ENCODE measurements at regions not wholly inside any gene's neighbourhood (a gene's known extent, or its start where the extent isn't known, plus 50 kb on each side); places are given as distances from the start of the nearest gene placed in this dataset.

DNA sequence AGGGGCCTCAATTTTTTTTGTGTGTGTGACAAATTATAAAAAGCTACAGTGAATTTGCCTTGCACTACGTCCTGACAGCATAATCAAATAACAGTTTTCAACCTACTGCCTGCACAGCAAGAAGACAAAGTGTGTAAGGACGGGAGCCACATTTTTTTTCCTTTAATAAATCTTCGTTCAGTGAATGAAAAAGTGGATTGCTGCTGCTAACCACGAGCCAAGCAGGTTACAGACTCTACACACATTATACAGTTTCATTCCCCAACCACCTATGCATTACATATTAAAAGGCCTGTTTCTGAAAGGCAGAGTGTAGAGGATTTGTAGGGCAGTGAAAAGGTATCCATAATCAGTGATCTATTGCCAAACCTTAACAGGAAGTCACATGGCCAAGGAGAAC, 570.0 kb upstream of the BTBD3 start:
- DNase-seq (ENCODE audit: extremely low spot score, insufficient read length, low read depth) = no peak
- no peak for FAIRE-seq

DNA sequence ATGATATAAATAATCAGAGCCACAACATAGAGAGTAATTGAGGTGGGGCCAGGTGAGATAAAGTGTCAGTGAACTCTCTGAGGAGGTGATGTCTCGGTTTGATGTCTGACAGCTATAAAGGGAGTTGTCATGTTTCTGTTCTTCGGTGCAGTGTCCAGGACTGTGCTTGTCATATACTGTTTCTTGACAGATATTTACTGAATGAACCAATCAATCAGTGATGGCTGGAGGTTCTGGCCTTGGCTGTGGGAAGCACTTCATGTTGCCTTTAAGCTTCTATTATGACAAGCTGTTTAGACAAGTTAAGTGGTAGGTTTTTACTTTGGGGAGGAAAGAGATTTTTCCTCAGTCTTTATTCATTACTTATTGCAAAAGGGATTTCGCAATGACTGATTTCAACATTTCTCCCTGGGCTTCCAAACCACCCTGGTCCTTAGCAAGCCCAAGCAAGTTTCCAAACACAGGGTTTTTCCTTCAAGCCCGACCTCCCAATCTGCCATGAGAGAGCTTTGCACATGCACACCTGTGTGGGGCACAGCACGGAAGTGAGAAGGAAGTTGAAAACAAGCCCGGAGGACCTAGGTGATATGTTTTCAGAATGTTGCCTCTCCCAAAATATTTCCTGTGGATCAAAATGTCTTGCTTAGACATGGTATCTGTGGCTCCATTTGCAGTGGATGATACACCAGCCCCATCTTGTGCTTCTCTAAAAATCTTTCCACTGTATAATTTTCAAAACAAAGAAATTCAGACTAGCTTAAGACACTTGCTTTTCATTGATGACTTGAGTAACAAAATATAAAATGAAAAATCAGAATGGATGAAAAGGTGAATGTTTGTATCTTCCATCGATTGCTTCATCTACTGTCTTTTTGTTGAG, 567.3 kb upstream of the BTBD3 start:
- FAIRE-seq (no peak), DNase-seq (ENCODE audit: extremely low spot score, insufficient read length, low read depth) (no peak)

DNA sequence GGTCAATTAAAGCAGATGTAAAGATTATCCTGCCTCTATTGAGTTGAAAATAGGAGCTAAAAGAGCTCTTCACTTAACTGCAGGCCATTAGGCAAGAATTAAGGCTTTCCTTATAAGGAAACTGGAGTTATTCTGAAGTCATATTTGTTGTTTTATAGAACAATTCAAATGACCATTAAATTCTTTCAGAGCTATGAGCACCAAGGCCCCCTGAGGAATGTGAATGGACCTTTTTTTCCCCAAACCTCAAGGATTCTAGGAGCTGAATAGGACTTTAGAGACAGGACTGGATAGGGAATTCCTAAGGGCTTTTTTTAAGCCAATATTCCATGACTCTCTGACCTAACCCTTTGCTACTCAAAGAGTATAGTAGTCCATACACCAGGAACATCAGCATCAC, 565.7 kb upstream of the BTBD3 start:
- DNase-seq (ENCODE audit: extremely low spot score, insufficient read length, low read depth) (no peak), FAIRE-seq (no peak)

- DNase-seq (ENCODE audit: extremely low spot score, insufficient read length, low read depth) = no peak
- FAIRE-seq = no peak
Observed at GRCh38 chr20:11354846-11355245, 562.8 kb upstream of the BTBD3 start.

- no peak for DNase-seq (ENCODE audit: extremely low spot score, insufficient read length, low read depth)
- no peak for FAIRE-seq
Observed at GRCh38 chr20:11355345-11355744, 562.3 kb upstream of the BTBD3 start.

- DNase-seq (ENCODE audit: extremely low spot score, insufficient read length, low read depth) = no peak
- FAIRE-seq = no peak
Observed at GRCh38 chr20:11356061-11356460, 561.6 kb upstream of the BTBD3 start.

DNA sequence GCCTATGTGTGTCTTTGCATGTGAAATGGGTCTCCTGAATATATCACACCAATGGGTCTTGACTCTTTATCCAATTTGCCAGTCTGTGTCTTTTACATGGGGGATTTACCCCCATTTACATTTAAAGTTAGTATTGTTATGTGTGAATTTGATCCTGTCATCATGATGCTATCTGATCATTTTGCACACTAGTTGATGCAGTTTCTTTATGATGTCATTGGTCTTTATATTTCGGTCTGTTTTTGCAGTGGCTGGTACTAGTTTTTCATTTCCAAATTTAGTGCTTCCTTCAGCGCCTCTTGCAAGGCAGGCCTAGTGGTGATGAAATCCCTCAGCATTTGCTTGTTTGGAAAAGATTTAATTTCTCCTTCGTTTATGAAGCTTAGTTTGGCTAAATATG, 555.2 kb upstream of the BTBD3 start:
- FAIRE-seq (no peak), DNase-seq (ENCODE audit: extremely low spot score, insufficient read length, low read depth) (no peak)

DNA sequence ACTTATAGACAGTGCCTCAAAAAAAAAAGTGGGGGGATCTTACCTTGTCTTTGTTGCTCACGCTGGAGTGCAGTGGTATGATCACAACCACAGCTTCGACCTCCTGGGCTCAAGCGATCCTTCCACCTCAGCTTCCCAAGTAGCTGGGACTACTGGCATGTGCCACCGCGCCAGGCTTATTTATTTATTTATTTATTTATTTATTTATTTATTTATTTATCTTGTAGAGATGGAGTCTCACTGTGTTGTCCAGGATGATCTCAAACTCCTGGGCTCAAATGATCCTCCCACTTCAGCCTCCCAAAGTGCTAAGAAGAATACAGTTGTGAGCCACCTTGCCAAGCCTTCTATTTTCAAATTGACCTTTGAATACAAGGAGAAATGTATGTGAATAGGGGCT, 553.0 kb upstream of the BTBD3 start:
- DNase-seq (ENCODE audit: extremely low spot score, insufficient read length, low read depth) (no peak), FAIRE-seq (no peak)

- no peak for FAIRE-seq
- DNase-seq (ENCODE audit: extremely low spot score, insufficient read length, low read depth) = no peak
Observed at GRCh38 chr20:11366660-11367059, 551.0 kb upstream of the BTBD3 start.

GRCh38 chr20:11368499-11368898, 549.2 kb upstream of the BTBD3 start:
- no peak for DNase-seq (ENCODE audit: extremely low spot score, insufficient read length, low read depth)
- no peak for FAIRE-seq

DNA sequence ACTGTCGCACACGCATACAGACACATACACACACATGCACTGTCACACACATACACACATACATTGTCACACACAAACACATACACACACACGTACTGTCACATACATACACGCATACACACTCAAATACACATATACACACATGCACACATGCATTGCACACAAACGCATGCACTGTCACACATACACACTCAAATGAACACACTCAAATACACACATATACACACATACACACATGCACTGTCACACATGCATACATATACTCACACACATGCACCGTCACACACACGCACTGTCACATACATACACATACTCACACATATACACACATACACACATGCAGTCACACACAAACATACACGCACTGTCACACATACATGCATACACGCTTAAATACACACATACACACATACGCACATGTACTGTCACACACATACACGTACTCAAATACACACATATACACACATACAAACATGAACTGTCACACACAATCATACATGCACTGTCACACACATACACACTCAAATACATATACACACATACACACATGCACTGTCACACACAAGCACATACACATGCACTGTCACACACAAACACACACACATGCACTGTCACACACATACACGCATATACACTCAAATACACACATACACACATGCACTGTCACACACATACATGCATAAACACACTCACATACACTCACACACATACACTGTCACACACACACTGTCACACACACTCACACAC, 548.6 kb upstream of the BTBD3 start:
- FAIRE-seq (no peak), DNase-seq (ENCODE audit: extremely low spot score, insufficient read length, low read depth) (no peak)

- DNase-seq (ENCODE audit: extremely low spot score, insufficient read length, low read depth) (no peak), FAIRE-seq (no peak)
Observed at GRCh38 chr20:11371831-11372230, 545.9 kb upstream of the BTBD3 start.

GRCh38 chr20:11372876-11373790, 544.6 kb upstream of the BTBD3 start:
- FAIRE-seq (no peak), DNase-seq (ENCODE audit: extremely low spot score, insufficient read length, low read depth) (no peak)

DNA sequence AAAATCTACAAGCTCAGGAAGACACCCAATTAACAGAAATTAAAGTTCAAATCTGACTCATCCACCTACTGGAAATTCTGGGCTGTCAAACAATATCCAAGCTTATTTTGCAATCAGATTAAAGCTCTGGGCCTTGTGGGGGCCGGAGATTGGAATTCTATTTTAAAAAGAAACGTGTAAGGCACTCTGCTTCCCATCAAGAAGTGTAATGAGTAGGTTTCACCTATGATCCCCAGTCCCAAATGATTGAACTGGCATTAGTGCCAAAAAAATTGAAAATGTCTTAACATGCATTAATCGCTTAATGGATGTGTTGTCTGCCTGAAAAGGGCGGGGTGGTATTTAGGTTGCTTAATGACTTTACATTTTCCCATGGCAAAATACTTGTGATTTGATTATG, 542.4 kb upstream of the BTBD3 start:
- no peak for FAIRE-seq

DNA sequence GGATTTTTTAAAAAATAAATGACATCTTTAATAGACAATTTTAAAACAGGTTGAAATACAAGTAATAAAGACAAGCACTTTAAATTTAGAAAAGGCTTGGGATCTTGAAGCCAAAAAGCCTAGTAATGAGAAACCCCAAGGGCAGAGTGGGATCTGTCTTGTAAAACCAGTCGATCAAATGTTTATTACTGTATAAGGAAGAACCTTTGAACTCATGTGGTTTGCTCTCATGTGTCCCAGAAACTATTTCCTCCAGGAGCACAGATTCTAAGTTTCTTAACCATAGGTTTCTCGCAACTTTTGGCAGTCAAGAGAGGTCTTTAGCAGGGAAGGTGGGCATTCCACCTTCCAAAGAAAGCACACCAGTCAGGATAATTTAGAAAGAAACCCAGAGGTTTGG, 541.7 kb upstream of the BTBD3 start:
- DNase-seq (ENCODE audit: extremely low spot score, insufficient read length, low read depth) (no peak), FAIRE-seq (no peak)

More for the DNA sequence above, 542.4 kb upstream of the BTBD3 start:
- DNase-seq (ENCODE audit: extremely low spot score, insufficient read length, low read depth) = no peak

DNA sequence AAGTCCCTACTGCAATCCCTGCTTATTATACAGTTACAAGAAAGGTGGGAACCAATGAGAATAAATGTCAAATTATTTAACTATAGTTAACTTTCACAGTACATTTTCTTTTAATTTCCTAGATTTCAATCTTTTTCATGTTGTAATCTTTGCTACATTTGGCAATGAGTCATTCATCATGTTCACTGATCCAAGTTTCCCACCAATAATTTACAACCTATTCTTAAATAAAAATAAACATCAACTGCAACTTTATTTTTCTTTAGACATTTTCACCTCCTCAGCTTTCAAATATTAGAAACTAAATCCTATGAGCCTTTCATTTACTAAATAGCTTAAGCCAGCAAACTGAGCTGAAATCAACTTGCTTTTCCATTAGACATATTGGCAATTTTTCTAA, 541.3 kb upstream of the BTBD3 start:
- FAIRE-seq (no peak), DNase-seq (ENCODE audit: extremely low spot score, insufficient read length, low read depth) (no peak)

DNA sequence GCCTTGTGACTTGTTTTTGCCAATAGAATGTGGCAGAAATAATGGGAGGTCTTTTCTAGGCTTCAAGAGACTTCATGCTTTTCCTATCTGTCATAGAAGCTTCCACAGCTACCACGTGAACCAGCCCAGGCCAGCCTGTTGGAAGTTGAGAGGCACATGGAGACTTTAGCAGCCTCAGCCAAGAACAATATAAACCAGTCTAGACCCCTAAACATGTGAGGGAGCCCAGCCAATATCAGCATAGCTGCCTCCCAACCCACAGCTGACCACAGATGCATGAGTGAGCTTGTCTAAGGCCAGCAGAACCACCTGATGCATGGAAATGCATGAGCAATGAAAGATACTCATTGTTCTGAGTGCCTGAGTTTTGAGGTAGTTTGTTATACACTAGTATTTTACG, 540.7 kb upstream of the BTBD3 start:
- FAIRE-seq = no peak

DNA sequence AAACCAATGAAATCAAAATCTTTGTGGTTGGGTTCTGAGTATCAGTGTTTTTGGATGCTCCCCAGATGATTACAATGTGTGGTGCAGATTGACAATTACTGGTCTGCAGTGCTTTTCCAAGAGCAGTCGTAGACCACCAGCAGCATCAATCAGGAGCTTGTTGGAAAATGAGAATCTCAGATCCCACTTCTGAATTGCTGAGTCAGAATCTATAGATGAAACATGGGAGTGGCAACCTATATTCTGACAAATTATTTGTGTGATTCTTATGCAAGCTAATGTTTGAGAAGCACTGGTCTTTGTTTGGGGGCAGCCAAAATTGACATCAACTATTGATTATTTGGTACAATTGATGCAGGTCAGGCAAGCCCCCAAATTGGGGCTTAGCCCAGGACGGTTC, 539.9 kb upstream of the BTBD3 start:
- DNase-seq (ENCODE audit: extremely low spot score, insufficient read length, low read depth) (no peak), FAIRE-seq (no peak)

More for the DNA sequence above, 540.7 kb upstream of the BTBD3 start:
- no peak for DNase-seq (ENCODE audit: extremely low spot score, insufficient read length, low read depth)

GRCh38 chr20:11378252-11378651, 539.4 kb upstream of the BTBD3 start:
- DNase-seq (ENCODE audit: extremely low spot score, insufficient read length, low read depth) (no peak), FAIRE-seq (no peak)

DNA sequence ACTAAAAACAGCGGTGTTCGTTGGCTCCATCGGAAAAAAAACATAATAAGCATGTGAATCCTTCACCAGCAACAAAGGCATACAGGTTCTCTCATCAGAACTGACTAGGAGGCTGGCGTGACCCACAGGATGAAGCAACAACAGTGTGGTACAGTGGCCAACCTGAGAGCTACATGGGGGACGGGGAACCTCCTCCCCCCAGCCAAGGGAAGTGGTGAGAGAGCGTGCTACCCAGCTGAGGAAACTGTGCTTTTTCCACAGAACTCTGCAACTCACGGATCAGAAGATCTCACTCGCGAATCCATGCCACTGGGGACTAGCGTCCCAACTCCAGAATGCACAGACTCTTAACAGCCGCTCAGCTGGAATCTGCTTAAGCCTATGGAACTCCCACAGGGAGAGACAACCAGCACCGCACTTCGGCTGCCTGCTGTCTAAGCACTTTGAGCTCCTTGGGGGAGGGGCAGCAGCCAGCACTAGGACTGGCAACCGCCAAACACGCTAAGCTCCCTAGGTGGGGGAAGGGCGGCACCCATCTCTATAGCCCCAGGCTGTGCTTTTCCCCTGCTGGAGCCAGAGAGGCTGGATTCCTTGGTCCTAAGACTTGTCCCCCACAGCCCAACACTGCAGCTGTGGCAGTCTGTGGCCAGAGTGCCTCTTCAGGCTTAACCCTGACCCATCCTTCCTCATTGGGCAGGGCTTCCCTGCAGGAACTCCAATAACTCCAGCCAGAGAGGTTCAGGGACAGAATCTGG, 538.3 kb upstream of the BTBD3 start:
- FAIRE-seq (no peak), DNase-seq (ENCODE audit: extremely low spot score, insufficient read length, low read depth) (no peak)

Data from GM18507 (cell line).